ENCODE measurements at regions not wholly inside any gene's neighbourhood (a gene's known extent, or its start where the extent isn't known, plus 50 kb on each side); places are given as distances from the start of the nearest gene placed in this dataset.

GRCh38 chr10:130887170-130887569 lies 424.4 kb downstream of the TCERG1L start:
- DNase-seq, result no peak

GRCh38 chr10:130888493-130888892 lies 423.0 kb downstream of the TCERG1L start:
- DNase-seq, result no peak

DNA sequence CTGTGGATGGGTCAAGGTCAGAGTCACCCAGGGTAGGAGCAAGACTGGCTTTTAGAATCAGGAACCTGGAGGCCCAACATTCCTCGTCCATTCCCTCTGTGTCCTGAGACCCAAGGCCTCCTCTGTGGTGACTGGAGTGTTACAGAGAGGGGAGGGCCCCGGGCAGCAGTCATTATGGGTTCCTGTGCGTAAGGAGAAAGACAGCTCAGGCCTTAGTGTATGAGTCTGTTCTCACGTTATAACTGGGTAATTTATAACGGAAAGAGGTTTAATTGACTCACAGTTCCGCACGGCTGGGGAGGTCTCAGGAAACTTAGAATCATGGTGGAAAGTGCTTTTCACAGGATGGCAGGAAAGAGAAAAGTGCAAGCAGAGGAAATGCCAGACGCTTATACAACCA lies 422.3 kb downstream of the TCERG1L start:
- DNase-seq, result no peak

- DNase-seq, result no peak
These were observed 421.7 kb downstream of the TCERG1L start for GRCh38 chr10:130889780-130890179.

GRCh38 chr10:130891066-130891465 lies 420.5 kb downstream of the TCERG1L start:
- no peak for DNase-seq

DNA sequence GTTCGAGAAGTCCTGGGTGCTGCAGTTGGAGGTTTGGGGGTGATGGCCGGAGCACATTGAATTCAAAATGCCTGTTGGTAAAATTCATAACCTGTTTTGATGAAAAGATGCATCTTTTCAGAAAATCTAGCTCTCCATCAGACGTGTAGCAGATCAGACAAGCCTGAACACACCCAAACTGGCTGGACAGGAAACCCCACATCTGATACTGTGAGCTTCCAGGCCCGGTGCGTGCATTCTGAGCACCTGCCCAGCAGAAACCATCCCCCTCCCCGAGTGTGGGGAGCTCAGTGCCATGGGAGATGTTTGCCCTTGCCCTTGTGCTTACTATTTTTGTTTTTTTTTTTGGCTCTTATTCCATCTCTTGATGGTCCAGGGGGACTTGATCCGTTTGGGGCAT lies 417.1 kb downstream of the TCERG1L start:
- DNase-seq, result no peak

DNA sequence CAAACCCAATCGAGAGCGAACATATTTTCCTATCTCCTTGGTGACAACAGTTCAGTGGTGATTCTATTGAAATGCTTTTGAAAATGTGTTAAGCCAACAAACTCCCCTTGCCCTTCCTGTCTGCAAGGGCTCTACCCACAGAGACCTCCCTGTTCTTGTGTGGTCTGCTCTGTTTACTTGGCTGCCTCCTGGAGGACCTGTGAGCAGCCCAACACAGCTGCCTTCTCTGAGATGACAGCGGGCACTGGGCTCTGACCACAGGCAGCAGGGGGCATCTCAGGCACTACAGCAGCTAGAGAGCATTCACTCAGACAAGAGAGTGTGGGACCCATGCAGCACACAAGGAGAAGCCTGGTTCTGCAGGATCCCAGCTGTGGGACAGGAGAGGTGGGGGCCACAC lies 416.4 kb downstream of the TCERG1L start:
- no peak for DNase-seq

GRCh38 chr10:130897815-130898214 lies 413.7 kb downstream of the TCERG1L start:
- DNase-seq, result no peak

DNA sequence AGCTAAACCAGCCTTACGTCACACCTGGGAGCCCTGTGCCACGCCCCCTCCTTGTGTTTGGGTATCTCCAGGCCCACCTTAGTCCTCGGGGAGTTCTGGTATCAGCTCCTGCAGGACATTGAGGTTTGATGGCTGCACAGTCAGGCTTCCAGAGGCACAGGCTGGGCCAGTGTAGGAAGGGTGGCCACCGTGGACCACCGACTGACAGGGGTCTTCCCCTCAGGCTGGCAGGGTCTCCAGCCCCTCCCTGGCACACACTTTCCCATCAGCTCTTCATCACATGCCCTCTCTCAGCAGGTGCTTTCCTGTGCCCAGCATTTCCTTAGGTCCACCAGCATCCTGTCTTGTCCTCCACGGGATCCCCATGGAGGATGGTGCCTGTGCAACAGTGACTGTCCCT lies 413.1 kb downstream of the TCERG1L start:
- no peak for DNase-seq

DNA sequence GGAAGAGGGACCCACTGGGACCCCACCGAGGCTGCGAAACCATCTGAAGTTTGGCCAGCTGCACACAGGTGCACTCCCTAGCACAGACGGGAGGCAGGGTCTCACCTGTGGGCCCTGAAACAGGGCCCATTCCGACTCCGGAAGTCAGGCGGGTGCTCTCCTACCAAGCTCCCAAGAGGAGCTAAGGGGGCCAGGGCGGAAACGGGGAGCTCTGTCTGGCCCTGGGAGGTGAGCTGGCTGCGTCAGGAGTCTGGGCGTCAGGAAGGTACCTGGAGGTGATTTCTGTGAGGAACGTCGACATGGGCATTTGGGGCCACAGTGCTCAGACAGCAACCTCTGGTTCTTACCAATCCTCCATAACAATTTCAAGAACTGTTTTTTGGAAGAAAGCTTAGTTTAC lies 411.7 kb downstream of the TCERG1L start:
- no peak for DNase-seq

- DNase-seq, result no peak
These were observed 410.9 kb downstream of the TCERG1L start for GRCh38 chr10:130900441-130901160.

DNA sequence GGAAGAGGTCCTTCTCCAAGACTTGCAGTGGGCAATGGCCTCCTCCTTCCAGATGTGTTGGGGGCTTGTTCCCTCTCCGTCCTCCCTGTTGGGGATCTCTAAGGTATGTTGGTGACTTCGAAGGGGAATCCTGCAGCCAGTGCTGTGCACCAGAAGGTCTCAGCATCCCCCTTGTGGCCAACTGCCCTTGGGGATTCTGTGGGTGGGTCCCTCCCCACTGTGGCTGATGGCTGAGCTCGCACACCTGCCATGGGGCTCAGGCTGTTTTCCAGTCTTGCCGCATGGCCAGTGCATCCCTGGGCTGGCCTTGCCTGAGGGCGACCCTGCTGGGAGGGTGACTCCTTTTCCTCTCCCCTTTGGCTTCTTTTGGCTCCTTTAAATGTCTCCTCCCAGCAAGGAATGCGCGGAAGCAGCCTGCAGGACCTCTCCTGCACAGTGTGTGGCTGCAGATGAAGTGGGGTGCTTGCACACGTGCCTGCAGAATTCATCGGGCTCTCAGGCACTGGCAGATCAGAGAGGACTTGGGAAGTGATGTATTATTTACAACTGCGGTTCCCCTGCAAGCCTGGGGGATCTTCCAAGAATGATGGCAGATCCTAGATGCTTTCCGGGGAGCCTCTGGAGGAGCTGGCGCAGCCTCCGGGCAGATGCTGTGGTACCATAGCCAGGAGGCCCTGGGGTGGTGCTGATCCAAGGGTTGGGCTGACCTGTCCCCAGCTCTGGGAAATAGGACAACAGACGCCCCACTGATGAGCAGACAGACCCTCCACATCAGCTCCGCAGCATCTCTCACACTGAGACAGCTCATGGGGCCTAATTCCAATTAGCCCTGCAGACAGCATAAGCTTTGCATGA lies 410.0 kb downstream of the TCERG1L start:
- DNase-seq, result no peak

GRCh38 chr10:130902471-130902870 lies 409.1 kb downstream of the TCERG1L start:
- DNase-seq, result no peak

GRCh38 chr10:130902929-130903328 lies 408.6 kb downstream of the TCERG1L start:
- DNase-seq, result no peak

GRCh38 chr10:130904676-130905075 lies 406.8 kb downstream of the TCERG1L start:
- no peak for DNase-seq

GRCh38 chr10:130905386-130905785 lies 406.1 kb downstream of the TCERG1L start:
- no peak for DNase-seq

DNA sequence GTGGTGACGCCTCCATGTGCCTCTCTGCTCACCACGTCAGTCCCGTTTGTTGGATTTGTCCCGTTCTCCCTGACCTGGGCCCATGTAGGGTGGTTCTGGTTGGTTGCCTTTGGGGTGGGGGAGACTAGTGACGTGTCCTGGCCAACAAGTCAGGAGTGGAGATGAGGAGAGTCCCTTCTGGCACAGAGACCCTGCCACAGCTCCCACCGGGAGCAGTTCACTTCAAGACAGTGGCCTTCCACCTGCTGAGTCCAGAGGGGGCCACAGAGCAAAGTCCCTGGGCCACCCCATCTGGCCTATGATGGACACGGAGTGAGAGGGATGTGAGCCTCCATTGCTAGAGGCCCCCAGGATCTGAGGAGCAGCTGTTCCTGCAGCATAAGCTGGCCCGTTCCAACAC lies 405.6 kb downstream of the TCERG1L start:
- no peak for DNase-seq

DNA sequence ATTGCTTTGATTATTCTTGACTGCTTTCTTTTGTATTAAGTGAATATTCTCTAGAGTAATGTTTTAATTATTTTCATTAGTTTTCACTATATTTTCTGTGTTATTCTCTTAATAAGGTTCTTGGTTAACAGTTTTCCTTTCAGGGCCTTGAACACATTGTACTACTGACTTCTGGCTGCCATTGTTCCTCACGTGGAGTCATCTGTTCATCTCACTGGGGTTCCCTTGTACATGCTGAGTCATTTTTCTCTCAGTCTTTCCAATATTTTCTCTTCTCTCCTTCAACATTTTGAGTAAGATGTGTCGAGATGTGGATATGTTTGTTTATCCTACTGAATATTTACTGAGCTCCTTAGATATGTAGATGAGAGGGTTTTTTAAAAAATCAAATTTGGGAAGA lies 400.7 kb downstream of the TCERG1L start:
- DNase-seq, result no peak

DNA sequence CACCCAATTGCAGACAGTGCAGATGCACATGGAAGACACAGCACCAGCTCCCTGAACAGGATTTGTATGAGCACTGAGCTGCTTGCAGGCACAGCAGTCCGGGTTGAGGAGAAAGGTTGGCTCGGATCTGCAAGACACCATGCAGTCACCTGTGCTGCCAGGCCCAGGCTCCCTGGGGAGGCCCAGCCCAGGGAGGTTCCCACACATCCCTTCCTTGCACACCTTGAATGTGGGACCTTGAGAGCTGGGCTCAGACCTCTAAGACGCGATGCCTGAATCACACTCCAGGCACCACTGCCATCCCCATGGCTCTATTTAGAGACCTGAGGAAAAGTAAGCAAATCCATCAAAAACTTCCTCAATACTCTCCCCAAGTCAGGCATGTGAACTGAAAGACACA lies 397.7 kb downstream of the TCERG1L start:
- DNase-seq, result no peak

- no peak for DNase-seq
These were observed 397.2 kb downstream of the TCERG1L start for GRCh38 chr10:130914367-130914766.

- no peak for DNase-seq
These were observed 396.5 kb downstream of the TCERG1L start for GRCh38 chr10:130915065-130915464.

GRCh38 chr10:130921461-130921860 lies 390.1 kb downstream of the TCERG1L start:
- no peak for DNase-seq

- no peak for DNase-seq
These were observed 389.5 kb downstream of the TCERG1L start for GRCh38 chr10:130921911-130922440.

- no peak for DNase-seq
These were observed 387.9 kb downstream of the TCERG1L start for GRCh38 chr10:130923596-130923995.

Measured in suppressor macrophage (primary cell).